Ecto neural progenitor cell (in vitro differentiated cells): ENCODE measurements at regions not wholly inside any gene's neighbourhood (a gene's known extent, or its start where the extent isn't known, plus 50 kb on each side); places are given as distances from the start of the nearest gene placed in this dataset.
A peak's percentile ranks its signal among the peaks of the same experiment; 100 is the strongest.

ENCODE experiments used
- DNase-seq: peaks from one replicate; pipeline ENCODE4 v3.0.0-alpha.2; 2018; ENCODE audit warnings: low spot score

DNA sequence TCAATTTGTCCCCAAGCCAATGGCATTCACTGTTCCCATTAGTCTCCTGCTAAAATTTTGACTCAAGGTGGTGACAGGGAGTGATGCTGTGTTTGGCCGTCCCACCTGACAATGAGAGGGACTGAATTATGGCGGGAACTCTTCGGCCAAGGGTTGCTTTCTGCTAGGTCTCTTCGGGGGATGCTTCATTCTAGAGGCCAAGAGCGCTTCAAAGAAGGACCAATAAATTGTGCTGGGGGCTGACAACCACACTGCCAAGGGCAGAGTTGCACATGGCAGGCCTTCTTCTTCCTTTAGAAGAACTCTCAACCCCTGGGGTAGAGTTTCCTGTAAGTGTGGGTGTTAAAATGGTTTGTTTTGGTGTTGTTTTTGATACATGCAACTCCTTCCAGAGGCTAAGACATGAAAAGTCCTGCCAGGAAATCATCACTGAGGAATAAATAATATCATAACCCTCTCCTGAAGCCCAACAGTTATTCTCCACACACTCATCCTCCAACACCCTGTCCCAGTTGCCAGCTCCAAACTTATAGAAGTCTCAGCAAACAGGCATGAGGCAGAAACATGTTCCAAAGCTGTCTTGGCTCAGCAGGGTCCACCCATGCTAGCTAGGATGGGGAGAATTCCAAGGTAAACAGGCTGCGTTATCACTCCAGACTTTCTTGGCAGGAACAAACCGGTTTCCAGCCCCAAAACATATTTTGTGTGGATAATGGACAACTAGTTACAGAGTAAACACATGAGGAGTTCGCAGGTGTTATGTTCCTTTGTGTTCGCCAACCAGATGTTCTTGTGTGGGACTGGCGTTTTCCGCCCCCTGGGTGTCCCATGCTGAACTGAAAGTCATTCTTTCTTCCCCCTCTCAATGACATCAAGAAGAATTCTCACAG, 396.7 kb upstream of the RGMA start:
- no peak for DNase-seq

DNA sequence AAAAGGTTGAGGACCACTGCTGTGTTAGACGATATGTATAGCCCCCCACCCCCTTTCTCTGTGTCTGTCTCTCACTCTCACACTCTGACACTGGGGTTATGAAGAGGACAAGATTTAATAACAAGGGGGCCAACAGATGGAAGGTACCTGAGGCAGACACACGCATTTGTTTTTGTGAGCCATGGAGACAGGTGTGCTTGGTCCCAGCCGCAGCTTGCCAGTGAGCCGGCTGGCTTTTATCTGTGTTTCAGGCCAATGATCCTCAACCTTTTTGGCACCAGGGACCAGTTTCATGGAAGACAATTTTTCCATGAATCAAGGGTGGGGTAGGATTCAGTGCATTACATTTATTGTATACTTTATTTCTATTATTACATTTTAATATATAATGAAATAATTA, 394.9 kb upstream of the RGMA start:
- no peak for DNase-seq

DNA sequence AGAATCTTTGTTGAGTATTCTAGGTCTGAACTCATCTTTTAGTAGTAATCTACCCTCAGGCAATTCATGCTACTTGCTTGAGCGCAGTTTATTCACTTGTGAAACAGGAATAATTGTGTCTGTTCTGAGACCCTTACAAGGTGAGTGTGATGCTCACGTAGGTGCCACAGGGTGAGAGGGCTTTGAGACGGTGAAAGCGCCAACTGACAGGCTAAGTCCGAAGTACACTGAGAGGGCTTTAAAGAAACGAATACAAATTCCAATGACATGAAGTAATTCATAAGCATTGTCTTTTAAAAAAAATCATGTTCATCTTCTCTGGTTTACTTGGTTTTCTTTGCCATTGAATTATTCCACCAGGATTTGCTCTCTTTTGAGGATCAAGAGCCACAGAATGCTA, 393.7 kb upstream of the RGMA start:
- DNase-seq, result no peak

DNA sequence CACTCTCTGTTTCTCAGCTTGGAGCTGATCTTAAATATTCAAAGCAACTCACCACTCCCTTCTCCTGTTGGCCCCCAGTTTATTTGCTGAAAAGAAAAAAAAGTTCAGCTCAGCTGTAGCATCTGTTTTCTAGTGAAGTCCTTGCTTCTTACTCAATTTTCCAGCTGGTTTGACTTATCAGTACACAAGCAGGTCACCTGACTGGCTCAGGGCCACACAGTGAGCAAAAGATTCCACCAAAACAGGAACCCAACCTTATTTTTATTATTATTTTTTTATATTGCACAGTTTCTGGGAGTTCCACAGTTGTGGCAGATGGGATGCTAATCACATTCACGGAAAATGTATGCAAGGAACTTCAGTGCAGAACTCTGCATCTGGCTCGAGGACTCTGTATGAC, 390.7 kb upstream of the RGMA start:
- DNase-seq, result no peak

DNA sequence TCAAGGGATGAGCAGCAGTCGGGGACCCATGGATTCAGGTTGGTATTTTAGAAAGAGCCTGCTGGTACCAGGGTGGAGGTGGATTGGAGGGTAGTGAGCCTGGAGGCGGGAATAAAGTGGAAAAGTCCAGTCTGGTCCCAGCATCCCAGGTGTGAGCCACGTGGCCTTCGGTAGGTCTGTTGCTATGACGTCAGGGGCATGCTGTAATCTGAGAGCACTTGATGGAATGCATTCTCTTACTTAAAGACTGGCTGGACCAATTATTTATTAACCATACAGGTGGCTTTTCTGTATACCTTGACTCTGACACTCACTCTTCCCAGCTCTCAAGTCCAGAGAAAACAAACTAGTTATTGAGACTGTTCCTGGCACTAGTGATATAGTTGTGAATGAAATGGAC, 389.9 kb upstream of the RGMA start:
- DNase-seq, result no peak

DNA sequence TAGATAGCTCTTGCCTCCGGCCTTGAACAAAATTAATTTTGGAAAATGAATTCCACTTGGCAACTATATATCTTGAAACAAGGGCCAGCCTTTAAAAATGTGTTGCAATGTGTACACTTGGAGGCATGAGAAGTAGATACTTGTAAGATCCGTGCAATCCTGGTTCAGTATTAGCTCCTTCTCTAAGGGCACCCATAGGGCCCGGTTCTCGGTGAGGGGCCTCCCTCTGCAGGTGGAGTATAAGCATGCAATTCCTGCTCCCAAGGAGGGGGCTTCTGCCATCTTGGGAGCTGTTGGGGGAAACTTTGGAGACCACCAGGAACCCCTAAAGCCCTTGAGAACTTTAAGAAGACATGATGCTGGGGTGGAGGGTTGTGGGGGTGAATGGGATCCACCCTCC, 388.7 kb upstream of the RGMA start:
- DNase-seq, result no peak

DNA sequence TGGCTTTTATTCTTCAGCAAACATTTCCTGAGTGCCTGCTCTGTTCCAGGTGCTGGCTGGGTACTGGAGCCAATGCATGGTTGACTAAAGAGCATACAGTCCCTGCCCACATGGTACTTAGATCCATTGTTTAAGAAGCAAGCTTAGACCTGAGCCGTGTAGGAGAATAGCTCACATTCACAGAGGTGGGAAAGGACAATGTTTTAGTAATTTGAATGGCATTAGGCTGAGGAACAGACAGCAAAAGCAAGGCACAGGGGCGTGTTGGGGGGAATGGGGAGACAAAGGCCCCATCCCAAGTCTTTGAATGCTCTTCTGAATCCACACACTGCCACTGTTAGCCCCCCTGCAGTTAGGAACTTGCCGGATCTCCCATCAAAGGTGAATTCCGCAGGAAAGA, 388.2 kb upstream of the RGMA start:
- peak; percentile 61 for DNase-seq

DNA sequence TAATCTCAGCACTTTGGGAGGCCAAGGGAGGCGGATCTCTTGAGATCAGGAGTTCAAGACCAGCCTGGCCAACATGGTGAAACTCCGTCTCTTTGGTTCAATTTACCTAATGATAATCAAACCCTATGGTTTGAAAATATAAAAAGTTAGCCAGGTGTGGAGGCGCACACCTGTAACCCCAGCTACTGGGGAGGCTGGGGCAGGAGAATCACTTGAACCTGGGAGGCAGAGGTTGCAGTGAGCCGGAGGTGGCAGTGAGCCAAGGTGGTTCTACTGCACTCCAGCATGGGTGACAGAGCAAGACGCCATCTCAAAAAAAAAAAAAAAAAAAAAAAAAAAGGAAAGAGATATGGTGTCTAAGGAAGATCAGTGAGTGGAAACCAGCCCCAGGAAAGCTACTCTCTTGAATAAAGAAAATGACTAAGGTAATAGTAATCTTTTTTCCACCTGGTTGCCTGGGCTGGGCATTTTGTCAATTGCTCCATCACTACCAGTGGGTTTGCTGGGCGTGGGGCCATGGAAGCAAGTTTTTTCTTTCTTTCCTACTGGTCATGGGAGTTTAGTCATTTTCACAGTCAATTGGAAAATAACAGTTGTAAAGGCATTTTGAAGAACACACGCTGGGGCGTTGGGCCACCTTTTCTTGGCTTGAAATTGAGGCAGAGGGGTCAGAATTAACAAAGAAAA, 387.6 kb upstream of the RGMA start:
- no peak for DNase-seq

DNA sequence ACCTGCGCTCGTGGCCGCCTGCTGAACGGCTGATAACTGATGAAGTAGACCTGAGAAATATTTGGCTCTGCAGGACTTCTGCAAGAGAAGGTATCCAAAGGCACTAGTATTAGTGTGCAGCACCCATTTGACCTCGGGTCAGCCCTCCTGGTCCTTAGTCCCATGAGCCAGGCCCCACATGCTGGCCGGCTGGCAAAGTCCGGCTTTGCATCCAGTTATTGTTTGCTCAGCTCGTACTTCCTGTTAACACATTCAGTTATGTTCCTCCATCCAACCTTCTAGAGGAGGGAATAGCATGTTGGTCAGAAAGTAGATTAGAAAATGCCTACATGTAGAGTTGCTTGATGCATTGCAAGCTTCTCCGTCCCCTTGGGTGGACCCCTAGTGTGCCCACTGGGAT, 385.7 kb upstream of the RGMA start:
- no peak for DNase-seq

DNA sequence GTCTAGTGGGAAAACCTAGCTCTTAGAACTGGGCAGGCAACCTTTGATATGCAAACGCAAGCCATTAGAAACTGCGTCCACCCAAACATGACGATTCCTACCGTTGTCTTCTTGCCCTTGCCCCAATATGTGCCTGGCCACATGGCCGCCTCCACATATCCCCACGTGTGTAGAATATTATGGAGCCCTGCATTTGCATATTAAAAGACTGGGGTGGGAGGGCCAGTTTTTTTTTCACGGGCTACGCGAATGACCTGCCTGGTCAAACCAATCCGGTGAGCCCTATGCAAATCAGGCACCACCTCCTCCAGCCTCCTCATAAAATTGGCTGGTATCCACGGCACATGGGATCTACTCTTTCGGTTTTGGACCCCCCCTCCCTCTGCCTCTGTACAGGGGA, 381.0 kb upstream of the RGMA start:
- DNase-seq, result no peak

DNA sequence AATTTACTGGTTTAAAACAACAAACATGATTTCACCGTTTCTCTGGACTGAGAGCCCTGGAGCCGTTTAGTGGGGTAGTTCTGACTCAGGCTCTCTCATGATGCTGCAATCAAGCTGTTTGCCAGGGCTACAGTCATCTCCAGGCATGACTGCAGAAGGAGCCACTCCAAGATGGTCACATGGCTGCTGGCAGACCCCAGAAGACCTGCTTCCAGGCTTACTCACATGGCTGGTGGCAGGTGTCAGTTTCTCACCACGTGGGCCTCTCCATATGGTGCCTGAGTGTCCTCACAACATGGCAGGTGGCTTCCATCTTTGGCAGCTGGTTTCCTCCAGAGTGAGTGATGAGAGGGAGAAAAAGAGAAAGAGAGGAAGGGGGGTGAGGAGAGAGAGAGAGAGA, 378.3 kb upstream of the RGMA start:
- no peak for DNase-seq

DNA sequence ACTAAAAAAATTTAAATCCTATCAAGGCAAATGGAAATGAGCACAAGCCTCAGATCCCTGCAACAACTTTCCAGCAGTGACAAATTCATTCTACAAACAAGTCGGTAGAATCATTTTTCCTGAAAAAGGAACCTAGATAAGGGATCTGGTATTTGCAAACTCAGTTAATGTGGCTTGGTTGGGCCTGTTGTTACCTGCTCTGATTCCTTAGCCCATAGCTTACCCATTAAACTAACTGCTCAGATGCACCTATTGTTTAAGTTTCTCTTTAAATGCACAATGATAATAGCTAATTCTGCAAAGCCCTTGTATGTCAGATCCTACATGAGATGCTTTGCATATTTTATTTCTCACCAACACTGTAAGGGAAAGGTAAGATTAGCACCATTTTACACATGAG, 377.4 kb upstream of the RGMA start:
- DNase-seq, result no peak

DNA sequence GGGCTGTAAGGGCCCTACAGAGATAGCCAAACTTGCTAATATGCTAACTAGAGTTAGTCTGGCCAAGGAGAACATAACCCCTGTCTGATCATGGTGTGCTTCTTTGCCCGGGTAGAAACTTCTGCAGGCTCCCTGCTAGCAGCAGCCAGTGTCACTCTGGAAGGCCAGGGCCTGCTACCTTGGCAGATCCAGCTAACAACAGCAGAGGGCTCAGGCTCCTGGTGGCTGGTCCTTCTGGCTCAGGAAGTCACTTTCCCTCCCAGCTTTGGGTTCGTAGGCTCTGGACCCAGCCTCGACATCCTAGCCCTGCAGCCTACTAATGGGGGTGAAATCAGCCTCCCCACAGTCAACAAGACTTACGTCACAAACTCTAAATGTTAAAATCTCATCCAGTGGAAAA, 373.7 kb upstream of the RGMA start:
- no peak for DNase-seq

DNA sequence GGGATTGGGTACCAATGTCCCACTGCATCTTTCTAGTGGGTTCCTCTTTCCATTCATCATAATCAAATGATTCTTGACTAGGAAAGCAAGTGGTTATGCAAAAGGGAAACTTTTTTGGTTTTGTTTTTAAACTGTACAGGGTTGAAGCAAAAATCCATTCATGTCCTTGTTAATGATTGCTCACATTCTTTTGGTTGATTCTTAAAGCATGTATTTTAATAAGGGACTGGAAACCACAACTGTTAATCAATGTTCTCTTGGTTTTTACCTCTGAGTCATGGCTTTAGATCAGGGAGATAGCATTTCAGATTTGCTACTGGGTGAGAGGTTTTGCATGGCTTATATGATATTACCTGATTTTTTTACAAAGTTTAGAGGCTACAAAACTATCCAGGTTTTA, 371.7 kb upstream of the RGMA start:
- no peak for DNase-seq

DNA sequence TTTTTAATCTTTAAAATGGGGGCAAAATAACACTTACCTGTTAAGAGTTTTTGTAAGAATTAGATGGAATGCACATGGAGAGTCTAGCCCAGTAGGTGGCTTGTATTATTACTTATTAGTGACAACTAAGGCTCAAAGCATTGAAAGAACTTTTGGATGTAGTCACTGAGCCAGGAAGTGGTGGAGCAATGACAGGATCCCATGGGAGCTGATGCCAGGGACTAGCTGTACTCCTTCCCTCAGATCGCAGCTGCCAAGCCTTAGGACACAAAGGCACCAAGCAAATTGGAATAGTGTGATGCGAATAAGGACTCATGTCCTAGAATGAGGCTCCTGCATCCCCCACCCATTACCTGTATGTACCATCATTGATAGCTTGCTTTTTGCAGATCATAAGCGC, 370.4 kb upstream of the RGMA start:
- no peak for DNase-seq

DNA sequence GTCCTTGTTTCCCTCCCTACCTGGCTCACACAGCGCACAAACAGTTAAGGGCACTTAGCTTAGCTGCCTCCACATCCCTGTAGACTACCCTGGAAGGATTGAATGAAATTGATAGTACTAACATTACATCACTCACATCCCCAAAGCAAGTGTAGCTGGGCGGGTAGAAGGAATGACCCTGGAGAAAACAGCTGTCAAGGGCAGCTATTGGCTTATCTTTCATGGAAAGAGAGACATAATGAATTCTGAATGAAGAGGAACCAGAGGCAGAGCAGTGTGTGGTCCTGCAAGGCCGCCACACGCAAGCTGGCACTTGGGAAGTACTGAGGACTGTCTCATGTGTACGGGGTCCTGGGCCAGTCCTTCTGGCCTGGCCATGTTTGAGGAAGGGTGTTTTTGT, 369.6 kb upstream of the RGMA start:
- DNase-seq, result no peak

DNA sequence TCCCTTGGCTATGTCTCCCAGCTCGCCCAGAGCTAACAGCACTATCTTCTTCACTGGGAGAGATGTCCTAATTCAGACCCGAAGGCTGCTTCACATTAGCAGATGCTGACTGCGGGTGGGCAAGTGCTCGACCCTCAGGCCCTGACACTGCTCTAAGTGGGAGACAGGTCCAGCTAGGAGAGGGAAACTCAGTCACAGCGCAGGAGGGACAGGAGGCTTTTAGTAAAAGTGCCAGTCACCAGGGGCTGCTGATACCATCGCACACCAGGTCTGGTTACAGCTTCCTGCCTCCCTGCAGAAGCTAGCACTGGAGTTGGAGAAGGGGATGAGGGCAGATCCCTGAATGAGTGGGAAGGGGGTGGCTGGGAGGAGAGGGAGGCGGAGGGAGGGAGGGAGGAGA, 365.8 kb upstream of the RGMA start:
- no peak for DNase-seq

DNA sequence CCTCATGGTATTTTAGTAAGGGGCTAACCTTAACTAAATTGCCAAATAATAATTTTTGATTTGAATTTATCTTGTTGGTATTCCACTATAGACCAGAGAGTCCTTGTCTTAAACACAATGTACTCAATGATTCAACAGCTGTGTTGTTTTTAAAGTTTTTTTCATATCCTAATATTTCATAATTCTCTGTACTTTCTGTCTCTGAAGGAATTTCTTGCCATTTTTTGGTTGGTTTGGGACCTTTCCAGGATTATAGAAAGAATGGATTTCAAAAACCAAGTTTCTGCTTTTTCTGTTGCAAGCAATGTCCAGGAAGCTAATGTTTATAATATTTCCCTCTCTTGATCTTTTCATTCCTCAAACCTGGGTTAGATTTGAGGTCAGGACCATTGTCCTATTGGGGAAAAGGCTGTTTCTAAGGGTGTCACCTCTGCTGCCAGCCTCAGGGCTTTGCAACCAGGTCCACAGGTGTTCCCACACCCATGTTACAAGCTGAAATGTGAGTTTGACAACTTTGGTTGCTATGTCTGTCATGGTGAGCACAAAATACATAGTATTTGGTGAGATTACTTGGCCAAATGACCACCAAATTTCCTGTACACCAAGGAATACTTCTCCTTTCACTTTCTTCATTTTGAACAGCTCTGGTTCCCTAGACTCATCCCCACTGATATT, 363.7 kb upstream of the RGMA start:
- no peak for DNase-seq

DNA sequence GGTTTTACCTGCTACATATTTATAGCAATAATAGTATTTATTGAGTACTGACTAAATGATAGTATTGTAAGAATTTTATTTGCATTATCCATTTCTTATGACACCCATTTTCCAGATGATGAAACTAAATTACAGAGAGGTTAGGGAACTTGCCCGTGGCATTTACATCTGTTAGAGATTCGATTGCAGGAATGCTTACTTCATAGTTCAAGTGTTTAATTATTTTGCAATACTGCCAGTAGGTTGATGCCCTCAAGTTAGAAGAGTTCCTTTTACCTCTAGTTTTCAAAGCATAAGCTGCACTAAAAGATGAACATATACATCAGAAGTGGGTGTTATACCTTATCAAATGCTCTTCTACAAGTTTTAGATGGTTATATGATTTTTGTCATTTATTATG, 362.8 kb upstream of the RGMA start:
- DNase-seq, result no peak

DNA sequence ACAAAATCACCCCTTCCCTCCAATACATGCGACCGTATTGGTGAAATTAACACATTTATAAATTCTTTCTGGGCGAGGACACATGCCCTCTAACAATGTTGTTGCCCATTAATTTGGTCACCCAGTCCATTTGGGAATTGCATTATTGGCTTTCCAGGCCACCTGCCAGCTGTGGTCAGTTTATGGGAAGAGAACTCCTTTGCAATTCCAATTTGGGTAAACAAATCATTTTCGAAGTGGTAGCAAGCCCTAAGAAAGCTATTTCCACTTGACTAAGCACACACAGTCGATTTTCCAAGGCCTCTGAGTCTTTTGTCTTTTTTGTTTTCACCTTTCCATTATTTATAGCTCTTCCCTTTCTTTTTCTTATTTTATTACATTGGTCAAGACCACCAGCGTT, 362.3 kb upstream of the RGMA start:
- DNase-seq, result no peak

DNA sequence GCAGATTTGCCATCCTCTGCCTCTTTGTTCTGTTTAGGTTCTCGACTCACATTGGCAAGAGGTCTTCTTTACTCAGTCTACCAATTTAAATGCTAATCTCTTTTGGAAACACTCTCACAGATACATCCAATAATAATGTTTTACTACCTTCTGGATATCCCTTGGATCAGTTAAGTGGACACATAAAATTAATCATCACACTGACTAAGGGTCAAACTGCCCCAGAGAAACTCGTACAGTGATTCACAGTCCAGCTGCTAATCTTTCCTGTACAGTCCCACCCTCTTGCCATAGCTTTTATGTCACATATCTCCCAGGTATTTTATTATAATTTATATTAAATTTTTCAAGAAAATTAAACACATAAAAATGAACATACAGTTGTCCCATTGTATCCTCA, 360.8 kb upstream of the RGMA start:
- no peak for DNase-seq

DNA sequence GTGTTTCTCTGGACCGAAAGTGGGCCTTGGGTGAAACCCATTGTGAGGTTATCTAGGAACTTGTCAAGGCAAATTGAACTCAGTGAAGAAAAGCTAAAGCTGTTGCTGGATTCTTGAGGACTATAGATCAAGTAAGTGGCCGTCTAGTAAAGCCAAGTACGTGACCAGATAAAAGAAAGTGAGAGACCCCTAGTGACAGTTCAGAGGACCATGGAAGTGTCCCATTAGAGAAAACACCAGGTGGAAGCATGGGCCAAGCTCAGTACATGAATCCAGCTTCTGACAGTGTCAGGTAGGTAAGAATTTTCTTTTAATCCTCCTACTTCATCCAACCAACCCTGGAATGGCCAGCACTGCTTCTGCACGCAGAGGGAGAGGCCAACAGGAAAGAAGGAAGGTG, 349.3 kb upstream of the RGMA start:
- DNase-seq, result no peak

DNA sequence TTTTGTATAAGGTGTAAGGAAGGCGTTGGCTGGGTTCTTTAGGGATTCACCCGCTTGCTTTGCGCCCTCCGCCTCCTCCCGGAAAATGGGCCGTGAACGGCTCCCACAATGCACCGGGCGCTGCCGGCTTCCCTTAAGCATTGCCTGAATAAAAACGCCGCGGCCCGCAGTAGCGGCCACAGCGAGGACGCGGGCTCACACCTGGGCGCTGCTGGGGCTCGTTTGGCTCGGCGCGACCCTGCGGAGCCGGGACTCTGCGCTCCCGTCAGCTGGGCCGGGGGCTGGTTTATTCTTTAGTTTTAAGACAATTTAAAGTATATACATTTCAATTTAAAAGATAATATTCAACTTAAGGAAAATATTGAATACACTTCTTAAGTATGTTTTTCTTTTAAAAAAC, 343.5 kb upstream of the RGMA start:
- no peak for DNase-seq
